Fibroblast of skin of back (primary cell): ENCODE measurements at regions not wholly inside any gene's neighbourhood (a gene's known extent, or its start where the extent isn't known, plus 50 kb on each side); places are given as distances from the start of the nearest gene placed in this dataset.
A peak's percentile ranks its signal among the peaks of the same experiment; 100 is the strongest.
"Not testable (repeated sequence)": the region's sequence is repeated elsewhere in the genome, so short reads cannot be mapped to it uniquely, and the experiment has no call there.

ENCODE experiments used
- DNase-seq: peaks from one replicate; pipeline ENCODE4 v3.0.0-alpha.2; 2013

DNA sequence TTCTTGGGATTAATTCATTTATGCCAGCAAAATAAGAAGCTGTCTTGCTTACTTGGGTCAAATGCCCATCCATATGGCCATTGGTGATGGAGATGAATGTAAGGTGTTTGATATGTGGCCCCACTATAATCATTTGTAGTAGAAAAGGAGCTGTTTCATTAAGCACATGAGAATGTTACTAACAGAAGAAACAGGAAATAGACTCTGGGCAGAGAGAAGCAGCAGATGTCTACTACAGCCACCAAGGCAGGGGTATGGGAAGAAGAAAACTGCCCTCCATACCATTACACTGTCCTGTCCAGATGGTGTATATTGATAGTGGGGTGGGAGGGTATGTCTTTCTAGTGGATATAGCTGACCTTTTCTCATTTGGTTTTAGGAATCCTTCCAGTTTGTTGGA, 386.6 kb upstream of the CLINT1 start:
- no peak for DNase-seq

DNA sequence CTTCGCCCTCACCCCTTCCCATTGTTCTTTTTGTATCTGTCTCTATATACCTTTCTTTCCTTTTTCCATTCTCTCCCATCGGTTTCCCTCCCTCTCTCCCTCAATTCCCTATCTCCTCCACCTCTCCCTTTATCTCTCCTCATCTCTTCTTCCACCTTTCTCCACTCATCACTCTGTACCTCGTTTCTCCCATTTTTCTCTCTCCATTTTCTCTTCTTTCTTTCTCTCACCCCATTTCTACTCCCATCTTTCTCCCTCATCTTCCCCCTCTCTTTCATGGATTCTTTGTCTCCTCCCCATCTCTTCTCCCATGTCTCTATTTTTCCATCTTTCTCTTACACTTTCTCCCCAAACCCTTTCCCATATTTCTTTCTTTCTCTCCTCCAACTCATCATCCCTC, 385.9 kb upstream of the CLINT1 start:
- no peak for DNase-seq

DNA sequence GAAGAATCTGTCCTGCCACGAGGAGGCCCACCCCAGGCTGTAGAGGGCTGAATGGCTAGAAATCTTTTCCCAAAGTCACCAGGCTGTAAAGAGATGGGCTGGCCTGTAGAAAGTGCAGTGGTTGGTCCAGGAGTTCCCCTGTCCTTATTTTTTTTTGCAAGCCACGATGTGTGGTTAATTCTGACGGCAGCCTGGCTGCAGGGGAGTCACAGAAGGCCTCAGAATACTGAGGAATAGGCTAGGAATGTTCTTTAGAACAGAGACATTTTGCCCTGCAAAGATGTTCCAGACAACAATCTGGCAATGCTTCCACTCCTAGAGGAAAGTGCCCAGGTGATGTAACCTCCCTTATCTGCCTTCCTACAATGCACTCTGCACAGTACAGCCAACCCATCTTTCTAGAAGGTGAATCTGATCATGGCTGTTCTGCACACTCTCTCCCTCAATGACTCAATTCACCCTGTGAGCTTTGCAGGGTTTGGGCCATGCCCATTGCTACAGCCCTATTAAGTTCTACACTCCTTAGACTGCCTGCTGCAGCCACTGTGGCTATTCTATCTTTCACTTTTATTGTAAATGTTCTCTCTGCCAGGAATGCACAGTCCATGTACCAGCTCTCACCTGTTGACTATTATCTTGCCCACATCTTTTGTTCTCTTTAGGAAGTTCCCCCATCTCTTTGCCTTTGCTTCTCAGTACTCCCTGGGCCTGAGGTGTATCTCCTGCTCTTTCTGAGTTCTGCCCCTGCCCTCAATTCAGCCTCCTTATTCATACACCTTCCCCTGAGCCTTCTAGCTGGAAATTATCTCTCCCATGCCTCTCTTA, 377.8 kb upstream of the CLINT1 start:
- DNase-seq: peak; percentile 11

DNA sequence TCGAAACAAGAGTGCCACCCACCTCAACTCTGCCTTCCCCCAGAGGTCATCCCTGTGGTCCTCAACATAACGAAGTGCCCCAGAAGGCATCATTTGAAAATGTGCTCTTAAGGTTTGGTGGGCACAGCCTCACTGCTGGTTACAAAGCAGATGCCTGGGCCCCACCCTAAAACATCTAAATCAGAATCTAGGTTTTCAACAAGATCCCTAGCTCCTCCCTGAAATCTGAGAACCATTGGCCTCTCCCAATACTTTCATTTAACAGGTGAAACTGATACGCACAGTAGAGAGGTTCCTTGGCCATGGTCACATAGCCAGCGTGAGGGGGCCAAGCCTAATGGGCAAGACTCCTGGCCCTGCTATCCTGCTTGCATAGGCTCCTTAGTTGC, 376.2 kb upstream of the CLINT1 start:
- no peak for DNase-seq

DNA sequence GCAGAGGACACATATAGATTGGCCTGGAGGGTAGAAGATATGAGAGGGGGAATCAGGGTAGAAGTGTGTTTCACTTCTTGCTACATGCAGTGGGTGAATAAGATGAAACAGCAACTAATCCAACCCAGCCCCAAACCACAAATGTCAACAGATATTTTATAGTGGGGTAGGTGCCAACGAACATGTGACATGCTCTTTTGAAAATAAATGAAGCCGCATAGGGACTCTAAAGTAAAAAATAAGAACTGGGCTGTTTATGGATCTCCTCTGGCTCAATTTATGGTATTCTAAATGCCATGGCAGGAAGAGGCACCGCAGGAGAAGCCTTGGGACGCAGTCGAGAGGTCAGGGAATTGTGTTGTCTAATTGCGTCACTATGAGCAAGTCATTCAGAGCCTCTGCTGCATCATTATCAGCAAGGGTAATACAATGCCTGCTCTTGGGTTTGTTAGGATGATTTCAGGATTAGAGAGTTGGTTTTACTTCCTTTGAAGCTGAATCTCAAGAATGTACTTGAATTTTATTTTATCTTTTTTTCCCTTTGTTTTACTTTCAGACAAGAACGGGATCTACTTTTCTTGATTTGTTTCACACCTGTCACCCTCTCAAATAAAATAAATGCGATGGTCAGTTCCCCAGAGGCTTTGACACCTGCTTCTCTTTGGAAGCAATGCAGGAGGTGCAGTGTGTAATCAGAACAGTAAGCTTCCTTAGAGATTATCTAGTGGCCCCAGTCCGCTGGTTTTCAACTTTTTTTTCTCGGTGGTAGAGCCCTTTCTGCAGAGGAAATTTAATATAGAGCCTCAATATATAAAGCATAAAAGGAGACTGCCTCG, 375.6 kb upstream of the CLINT1 start:
- DNase-seq: peak; percentile 29

DNA sequence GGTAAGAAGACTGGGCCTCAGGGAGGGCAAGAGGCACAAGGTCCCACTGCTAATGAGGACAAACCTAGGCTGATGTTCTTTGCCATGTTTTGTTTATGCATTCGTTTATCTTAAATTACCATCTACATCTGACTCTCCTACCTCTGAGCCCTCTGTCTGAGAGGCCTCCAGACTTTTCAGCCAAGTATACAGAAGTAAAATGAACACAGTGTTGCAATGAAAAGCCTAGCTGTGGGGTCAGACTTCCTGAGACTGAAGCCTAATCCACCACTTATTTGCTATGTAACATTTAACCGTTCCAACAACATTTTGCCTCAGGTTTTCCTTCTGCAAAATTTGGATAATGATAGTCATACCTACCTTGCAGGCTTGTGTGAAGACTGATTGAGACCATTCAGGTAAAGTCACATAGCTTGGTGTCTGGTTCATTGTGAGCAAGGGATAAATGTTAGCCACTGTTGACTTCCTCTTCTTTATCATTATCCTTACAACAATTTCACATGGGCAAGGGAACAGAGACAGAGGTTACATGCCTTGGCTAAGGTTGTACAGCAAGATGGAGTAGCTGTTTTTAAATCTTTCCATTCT, 374.9 kb upstream of the CLINT1 start:
- no peak for DNase-seq

DNA sequence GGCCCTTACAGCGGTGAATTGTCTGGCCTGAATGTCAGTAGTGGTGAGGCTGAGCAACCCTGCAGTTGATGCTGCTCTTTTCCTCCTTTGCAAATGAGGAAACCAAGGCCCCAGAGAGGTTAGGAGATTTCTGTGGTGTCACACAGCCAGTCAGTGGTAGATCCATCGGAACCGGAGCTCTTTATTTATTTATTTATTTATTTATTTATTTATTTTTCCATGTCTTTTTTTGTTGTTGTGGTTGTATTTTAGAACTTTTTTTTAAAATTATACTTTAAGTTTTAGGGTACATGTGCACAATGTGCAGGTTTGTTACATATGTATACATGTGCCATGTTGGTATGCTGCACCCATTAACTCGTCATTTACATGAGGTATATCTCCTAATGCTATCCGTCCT, 368.4 kb upstream of the CLINT1 start:
- not testable (repeated sequence) for DNase-seq

DNA sequence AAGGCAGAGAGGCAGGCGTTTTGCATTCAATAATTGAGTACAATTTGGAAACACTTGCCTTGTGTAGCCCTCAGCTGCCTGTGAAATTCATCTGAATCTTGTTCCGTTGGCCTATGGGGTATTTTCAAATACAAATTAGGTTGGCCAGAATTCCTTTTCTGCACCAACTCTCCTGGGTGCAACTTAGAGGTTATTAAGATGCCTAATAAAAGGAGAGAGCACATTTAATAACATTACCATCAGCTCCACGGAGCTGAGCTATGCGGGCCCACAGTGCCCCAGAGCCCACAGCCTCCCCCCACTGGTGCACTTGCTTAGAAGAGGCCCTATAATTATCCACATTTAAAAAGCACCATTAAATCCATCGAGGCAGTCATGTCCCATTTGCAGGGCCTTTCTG, 367.6 kb upstream of the CLINT1 start:
- DNase-seq: no peak

DNA sequence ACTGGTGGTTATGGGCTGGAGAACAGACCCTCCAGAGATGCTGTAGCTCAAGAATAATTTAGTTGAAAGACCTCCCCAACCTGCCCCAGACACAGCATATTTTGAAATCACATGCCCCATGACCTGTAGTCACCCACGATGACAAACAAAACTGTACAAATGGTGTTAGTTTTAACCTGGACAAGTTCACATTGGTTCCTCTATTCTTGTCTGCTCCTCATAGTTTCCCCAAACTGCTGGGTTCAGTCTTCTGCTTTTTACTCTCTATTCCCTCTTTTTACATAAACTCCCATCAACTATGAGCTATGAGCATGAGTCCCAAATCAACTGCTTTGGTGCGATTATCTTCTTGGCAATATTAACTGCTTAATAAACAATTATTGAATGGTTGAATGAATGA, 365.3 kb upstream of the CLINT1 start:
- no peak for DNase-seq

DNA sequence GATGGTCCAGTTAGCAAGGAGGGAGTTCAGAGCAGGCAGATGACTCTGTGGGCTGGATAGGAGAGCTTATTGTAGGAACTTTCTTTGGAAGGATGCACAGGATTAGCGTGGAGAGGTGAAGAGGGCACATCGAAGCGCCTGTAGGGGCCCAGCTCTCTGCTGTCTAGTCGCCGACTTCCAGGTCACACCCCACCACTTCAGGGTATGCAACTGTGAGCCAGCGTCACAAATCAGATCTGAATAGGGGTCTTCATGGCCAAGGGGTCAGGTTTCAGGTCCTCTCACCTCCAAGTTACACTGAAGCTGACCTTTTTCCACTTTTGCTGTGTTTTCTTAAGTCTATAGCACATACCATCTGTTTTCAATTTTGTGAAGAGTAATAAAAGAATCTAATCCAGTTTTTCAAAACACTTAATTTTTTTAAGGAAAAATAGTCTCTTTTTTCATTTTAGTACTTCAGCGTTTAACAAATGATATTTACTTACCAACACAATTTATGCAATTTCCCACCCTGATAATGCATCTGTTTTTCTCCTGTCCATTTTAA, 364.2 kb upstream of the CLINT1 start:
- DNase-seq: no peak

DNA sequence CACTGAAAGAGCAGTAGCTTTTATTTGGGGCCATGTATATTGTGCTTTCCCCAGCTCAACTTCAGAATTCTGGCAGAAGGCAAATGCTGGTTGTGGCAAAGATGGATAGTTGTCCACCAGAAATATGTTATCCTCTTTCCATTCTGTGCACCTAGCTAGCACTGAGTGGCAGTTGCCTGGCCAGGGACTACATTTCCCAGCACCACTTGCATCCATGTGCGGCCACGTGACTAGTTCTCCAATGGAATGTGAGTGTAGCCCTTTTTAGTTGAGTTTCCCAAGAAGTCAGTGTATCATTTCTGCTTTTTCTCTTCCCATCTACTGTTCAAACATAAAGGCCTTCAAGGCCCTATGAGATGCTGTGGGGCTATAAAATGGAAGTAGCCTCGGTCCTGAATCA, 354.0 kb upstream of the CLINT1 start:
- no peak for DNase-seq

DNA sequence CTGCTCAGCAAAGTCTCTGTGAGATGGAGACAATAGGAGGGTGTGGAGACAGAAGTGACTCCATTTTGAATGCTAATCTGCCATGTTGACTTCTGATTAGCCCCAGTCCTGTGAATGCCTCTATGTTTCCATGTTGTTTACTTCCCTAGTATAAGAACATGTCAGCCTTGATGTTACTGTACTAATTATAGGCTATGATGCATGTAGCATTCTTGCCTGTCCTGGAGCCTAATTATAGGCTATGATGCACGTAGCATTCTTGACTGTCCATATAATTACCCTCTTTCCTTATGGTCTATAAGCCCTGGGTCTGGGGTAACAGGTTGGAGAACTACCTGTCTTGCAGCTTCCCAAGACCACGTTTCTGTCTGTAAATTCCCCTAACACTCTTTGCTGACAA, 353.3 kb upstream of the CLINT1 start:
- no peak for DNase-seq

DNA sequence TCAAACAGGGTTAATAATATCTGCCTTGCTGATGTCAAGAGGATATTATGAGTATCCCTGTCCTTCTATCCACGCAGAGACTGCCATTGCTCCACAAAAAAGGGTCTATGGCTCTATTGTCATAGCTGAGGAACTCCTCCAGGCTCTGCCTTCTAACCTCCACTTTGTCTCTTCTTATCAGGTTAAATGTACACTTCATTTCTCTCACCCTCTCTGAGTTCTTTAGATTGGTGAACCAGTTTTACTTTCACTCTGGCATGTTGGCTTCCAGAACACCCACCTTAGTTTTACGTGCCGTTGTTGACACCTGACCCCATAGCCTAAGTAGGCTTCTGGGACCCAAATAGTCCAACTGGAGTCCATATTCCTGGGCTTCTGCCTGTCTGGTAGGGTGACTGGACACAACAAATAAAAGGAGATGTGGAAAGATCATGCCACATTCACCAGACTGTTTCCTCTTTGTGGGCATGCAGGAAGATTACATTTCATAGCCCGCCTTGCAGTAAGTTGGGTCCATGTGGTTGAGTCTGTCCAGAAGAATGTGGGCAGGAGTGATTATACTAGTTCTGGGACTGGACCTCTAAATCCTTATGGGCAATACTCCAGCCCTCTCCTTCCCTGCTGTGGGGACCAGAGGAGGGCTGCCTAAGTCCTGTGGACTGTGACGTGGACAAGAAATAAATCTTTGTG, 350.4 kb upstream of the CLINT1 start:
- no peak for DNase-seq

DNA sequence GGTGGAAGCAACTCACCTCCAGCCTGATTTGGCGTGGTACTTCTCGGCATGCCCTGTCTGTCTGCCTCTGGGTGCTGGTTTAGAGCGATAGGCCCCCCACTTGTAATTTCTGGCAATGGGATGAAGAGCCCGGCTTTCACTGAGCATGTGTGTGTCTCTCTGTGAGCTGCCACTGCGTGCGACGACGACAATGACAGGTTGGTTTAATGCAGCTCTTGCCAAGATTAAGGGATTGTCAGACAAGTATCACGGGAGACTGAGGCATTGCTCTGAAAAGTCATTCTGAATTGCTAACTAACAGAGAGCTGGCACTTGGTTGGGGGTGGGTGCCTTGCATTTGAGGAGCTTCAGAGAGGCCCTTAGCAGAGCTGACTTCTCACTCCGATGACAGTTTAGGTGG, 348.8 kb upstream of the CLINT1 start:
- DNase-seq: no peak

DNA sequence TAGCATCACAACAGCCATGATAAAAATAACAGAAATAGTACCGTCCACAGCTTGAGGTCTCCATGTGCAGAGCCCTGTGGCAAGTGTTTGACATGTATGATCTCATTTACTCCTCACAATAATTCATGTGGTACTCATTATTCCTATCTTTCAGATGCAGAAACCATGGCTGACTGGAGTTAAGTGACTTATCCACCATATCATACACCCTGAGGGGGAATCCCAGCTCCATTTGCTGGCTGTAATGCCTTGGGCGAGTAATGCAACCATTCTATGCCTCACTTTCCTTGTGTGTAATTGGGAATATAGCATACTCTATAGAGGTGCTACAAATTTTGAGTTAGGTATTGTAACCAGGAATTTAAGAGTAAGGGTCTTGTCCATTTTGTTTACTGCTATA, 347.0 kb upstream of the CLINT1 start:
- no peak for DNase-seq

DNA sequence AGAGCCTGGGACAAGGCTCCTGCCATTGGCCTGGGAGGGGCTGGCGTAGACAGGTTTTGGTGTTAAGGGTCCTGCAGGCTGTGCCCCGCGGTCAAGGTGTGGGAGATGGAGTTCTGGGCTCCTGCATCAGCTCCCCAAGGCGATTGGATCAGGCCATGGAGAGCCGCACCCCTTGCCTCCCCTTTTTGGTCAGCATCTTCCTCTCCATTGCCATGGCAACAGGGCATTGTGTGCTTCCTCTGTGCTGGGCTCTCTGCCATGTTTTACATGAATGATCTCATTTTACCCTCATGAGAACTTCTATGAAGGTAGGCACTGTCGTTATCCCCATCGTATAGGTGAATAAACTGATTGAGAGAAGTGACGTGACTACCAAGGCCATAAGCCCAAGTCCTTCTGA, 344.3 kb upstream of the CLINT1 start:
- DNase-seq: no peak

DNA sequence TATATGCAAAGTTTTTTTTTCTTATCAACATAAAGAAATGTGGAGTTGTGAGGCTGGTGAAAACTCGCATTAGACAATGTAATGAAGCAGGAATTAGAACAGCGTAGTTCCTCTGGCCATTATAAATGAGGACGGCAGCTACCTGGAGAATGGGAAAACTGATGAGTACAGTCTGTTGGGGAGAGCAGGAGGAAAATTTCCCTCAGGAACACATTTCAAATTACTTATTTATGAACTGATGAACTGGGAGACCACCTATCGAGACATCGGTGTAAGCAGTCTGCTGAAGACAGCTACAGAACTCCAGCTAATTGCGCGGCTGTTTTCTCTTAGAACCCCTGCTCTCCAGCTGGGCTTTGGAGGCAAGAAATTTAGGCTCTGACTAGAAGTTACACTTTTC, 343.9 kb upstream of the CLINT1 start:
- no peak for DNase-seq

DNA sequence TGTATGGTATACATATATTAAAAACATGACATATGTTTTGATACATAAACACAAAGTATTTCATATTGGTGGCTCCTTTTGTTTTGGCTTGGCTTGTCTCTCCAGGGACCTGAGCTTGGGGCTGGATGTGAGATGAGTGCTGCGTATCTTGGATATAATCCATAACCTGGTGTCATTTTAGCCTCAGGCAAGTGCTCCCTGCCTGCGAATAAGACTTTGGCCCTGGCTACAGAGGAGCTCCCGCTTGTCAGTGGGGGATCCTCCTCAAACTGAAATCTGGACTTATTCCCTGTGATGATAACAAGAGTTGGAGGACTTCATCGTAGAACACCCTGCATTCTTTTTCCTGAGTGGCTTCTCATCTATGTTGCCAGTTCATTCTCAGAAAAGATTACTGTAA, 341.7 kb upstream of the CLINT1 start:
- DNase-seq: no peak

DNA sequence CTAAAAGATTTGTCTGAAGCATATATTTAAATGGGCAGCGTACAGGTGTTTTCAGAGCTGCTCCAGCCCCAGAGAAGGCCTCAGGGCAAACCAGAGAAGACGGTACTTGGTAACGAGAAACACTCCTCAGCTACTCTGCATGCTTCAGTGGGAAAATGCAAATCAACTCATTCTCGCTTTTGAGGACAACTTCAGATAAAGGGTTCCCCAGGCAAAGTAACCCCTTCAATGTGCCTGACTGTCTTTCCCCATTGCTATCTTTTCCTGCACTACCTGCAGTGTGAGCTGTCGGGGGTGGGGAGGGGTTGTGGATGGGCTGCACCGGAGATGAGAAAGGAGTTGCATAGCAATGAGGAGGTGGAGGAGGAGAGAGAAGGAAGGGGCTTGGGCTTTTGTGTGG, 339.7 kb upstream of the CLINT1 start:
- no peak for DNase-seq

DNA sequence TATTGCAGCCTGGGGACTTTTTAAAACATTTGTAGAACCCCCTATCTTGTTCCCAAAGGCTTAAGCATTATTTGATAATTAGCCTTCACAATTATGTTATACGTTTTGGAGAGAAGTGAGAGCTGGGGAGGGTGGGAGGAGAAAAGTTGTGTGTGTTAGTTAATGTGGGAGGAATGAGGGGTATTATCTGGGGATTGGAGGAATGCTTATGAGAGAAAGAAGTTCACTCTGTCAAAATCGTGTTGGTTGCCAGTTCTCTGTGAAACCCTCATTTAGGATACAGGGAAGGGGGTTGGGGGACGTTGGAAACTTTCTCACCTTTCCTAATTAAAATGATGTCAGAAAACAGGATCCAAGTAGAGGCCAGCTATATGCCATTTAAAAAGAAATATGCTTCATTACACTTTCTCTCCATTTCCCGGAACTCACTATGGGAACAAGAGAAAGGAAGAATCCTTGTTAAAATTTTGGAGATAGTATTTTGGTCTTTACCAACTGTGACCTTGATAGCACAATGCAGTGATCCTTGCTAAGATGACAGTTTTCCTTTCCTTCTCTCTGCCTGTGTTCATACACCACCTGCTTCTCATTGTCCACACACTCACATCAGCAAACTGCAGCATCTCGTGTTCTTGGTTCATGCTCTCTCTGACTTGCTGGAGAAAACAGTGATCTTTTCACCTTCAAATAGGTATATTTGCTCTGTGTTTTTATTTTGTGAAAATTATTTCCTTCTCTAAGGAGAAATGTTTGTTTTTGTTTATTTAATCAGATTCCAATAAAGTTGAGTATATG, 336.7 kb upstream of the CLINT1 start:
- no peak for DNase-seq

DNA sequence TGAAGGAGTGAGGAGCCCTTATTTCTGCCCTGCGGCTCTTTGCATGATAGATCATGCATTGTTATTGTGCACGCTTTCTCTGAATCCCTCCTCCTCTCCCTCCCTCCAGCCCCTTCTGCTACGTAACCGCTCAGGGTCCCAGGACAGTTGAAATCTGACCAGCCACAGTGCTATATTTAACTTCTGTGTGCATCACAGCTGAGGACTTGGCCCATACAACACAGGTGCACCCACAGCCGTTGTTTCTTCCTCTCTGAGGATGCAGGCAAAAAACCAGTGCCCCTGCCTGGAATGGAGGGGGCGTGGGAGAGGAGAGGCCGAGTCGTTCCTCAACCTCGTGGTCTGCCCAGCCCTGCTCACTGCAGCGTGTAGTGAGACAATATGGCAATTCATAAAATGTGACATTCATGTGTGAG, 335.6 kb upstream of the CLINT1 start:
- DNase-seq: no peak

DNA sequence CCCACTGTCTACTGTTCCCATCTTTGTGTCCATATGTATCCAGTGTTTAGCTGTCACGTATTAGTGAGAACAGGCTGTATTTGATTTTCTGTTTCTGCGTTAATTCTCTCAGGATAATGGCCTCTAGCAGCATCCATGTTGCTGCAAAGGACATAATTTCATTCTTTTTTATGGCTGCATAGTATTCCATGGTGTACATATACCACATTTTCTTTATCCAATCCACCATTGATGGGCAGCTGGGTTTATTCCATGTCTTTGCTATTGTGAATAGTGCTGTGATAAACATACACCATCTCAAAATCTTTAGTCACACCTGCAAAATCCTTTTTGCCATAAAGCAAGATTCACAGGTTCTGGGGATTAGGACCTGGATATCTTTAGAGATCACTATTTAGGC, 334.4 kb upstream of the CLINT1 start:
- not testable (repeated sequence) for DNase-seq
